Memory B cell (primary cell): ENCODE measurements at regions not wholly inside any gene's neighbourhood (a gene's known extent, or its start where the extent isn't known, plus 50 kb on each side); places are given as distances from the start of the nearest gene placed in this dataset.
"Not testable (repeated sequence)": the region's sequence is repeated elsewhere in the genome, so short reads cannot be mapped to it uniquely, and the experiment has no call there.

Source experiments
- ATAC-seq: fragments of 150-1000 bp; cut with Tn5 transposase; 2 replicates; pipeline ENCODE4 v1.10.0; 2021; ENCODE audit warnings: low read depth, mild to moderate bottlenecking, moderate library complexity
- DNase-seq, 2 donors: peaks; one replicate each; pipeline ENCODE4 v3.0.0; 2022; ENCODE audit warnings: low spot score in 2 of 2
- H3K27ac Mint-ChIP-seq: one replicate; pipeline ENCODE4 v1.8.0; 2022; ENCODE audit warnings: mild to moderate bottlenecking, moderate library complexity, mixed read lengths
- H3K27me3 Mint-ChIP-seq: one replicate; pipeline ENCODE4 v1.8.0; 2022; ENCODE audit warnings: mixed read lengths
- H3K36me3 Mint-ChIP-seq: one replicate; pipeline ENCODE4 v1.8.0; 2022; ENCODE audit warnings: mild to moderate bottlenecking, mixed read lengths
- H3K4me1 Mint-ChIP-seq: one replicate; pipeline ENCODE4 v1.8.0; 2022; ENCODE audit warnings: mixed read lengths
- H3K4me3 Mint-ChIP-seq: one replicate; pipeline ENCODE4 v1.8.0; 2022; ENCODE audit warnings: mild to moderate bottlenecking, moderate library complexity, mixed read lengths
- H3K9me3 Mint-ChIP-seq: one replicate; pipeline ENCODE4 v1.8.0; 2022; ENCODE audit warnings: mixed read lengths

DNA sequence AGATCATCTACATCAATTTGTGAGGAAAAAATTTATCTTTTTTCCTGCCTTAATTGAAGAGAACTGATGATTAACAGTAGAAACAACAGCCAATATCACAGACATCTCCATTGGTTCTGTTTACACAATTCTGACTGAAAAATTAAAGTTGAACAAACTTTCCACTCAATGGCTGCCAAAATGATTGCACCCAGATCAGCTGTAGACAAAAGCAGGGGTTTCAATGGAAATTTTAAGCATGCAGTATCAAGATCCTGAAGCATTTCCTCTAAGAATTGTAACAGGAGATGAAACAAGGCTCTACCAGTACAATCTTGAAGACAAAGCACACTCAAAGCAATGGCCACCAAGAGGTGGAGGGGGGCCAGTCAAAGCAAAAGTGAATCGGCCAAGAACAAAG is 231.6 kb upstream of the KRR1 start:
- ATAC-seq (no peak), DNase-seq (no peak)
- no peaks in the 10 kb centered on the region for H3K9me3 Mint-ChIP-seq
- no peaks in the 10 kb centered on the region for H3K36me3 Mint-ChIP-seq
- no peaks in the 10 kb centered on the region for H3K4me1 Mint-ChIP-seq
- peaks cover 10% of the 10 kb centered on the region for H3K27me3 Mint-ChIP-seq
- no peak overlapping the region for H3K27ac Mint-ChIP-seq
- H3K4me3 Mint-ChIP-seq: no peak overlapping the region

DNA sequence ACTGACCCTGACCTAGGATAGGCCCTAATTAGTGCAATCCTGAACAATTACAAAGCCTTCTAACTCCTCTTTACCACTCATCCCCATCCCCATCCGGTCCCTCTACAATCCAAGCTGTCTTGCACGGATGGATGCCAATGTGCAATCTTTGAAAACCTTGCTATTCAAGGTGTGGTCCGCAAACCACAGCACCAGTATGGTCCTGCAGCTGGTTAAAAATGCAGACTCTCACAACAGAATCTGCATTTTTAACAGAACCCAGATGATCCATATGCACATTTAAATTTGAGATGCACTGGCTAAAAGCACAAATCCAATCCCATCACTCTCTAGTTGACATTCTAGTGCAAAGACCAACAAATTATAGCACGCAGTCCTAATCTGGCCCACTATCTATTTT is 230.6 kb upstream of the KRR1 start:
- Mint-ChIP-seq H3K4me3 (no peak overlapping the region), H3K9me3 (no peaks in the 10 kb centered on the region), H3K27me3 (peaks cover 10% of the 10 kb centered on the region), H3K36me3 (no peaks in the 10 kb centered on the region), H3K27ac (no peak overlapping the region), H3K4me1 (no peaks in the 10 kb centered on the region)
- ATAC-seq (no peak), DNase-seq (no peak)

GRCh38 chr12:75739912-75740311 is 228.5 kb upstream of the KRR1 start:
- no peak for DNase-seq
- Mint-ChIP-seq H3K9me3 (no peaks in the 10 kb centered on the region), H3K4me3 (no peak overlapping the region), H3K4me1 (no peaks in the 10 kb centered on the region), H3K27ac (no peak overlapping the region), H3K27me3 (peaks cover 7% of the 10 kb centered on the region), H3K36me3 (no peaks in the 10 kb centered on the region)
- ATAC-seq: no peak

DNA sequence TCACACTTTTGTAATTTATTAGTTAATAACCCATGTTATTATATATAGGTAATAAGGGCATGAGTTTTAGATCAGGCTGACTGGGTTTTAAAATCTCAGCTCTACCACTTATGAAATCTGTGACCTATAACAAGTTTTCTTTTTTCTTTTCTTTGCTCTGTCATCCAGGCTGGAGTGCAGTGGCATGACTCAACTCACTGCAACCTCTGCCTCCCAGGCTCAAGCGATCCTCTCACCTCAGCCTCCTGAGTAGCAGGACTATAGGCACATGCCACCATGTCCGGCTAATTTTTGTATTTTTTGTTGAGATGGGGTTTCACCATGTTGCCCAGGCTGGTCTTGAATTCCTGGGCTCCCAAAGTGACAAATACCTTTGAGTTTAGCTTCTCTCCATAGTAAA is 227.7 kb upstream of the KRR1 start:
- H3K4me3 Mint-ChIP-seq, H3K36me3 Mint-ChIP-seq, H3K27me3 Mint-ChIP-seq, ATAC-seq, H3K9me3 Mint-ChIP-seq, H3K27ac Mint-ChIP-seq, H3K4me1 Mint-ChIP-seq, DNase-seq: not testable (repeated sequence)

GRCh38 chr12:75738486-75738885 is 227.1 kb upstream of the KRR1 start:
- no peak overlapping the region for H3K4me3 Mint-ChIP-seq
- no peaks in the 10 kb centered on the region for H3K9me3 Mint-ChIP-seq
- DNase-seq: no peak
- H3K27ac Mint-ChIP-seq: no peak overlapping the region
- H3K4me1 Mint-ChIP-seq: no peaks in the 10 kb centered on the region
- H3K36me3 Mint-ChIP-seq: no peaks in the 10 kb centered on the region
- H3K27me3 Mint-ChIP-seq: peaks cover 5% of the 10 kb centered on the region
- no peak for ATAC-seq

DNA sequence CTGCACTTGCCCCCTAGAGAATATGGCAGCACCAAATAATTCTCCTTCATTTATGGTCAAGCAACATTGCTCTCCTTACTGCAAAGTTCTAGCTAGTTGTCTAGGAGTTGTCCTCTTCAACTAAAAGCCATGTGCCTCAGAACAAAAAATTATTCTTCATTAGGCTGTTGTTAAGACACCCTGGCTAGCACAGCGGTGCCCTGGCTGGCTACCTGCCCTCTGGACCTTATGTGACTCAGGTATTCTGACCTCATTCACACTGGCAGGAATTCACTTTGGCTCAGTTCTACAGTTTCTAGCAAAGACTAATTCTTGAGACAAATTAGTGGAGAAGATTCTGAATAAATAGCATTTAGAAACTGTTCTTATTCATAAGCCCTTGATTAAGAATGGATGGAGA is 224.4 kb upstream of the KRR1 start:
- ATAC-seq: no peak
- H3K36me3 Mint-ChIP-seq: no peaks in the 10 kb centered on the region

DNA sequence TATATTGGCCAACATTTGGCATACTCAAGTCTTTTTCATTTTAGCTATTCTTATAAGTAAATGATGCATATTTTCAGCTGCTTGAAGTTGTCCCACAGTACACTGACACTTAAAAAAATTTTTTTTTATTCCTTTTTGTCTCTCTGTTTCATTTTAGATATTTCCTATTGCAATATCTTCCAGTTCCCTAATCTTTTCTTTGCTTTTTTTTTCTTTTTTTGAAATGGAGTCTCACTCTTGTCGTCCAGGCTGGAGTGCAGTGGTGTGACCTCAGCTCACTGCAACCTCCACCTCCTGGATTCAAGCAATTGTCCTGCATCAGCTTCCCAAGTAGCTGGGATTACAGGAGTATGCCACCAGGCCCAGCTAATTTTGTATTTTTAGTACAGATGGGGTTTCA is 217.4 kb upstream of the KRR1 start:
- Mint-ChIP-seq H3K4me1 (no peaks in the 10 kb centered on the region), H3K27me3 (no peaks in the 10 kb centered on the region), H3K27ac (no peak overlapping the region), H3K9me3 (no peaks in the 10 kb centered on the region), H3K36me3 (no peaks in the 10 kb centered on the region), H3K4me3 (no peak overlapping the region)
- no peak for ATAC-seq
- no peak for DNase-seq

More for the DNA sequence above, 224.4 kb upstream of the KRR1 start:
- Mint-ChIP-seq H3K4me3 (no peak overlapping the region), H3K27ac (no peak overlapping the region), H3K27me3 (no peaks in the 10 kb centered on the region), H3K4me1 (no peaks in the 10 kb centered on the region), H3K9me3 (no peaks in the 10 kb centered on the region)
- no peak for DNase-seq

GRCh38 chr12:75727577-75727976 is 216.2 kb upstream of the KRR1 start:
- Mint-ChIP-seq H3K27me3 (no peaks in the 10 kb centered on the region), H3K36me3 (no peaks in the 10 kb centered on the region), H3K4me1 (peaks cover 1% of the 10 kb centered on the region), H3K4me3 (no peak overlapping the region), H3K9me3 (no peaks in the 10 kb centered on the region), H3K27ac (no peak overlapping the region)
- ATAC-seq: no peak
- no peak for DNase-seq

DNA sequence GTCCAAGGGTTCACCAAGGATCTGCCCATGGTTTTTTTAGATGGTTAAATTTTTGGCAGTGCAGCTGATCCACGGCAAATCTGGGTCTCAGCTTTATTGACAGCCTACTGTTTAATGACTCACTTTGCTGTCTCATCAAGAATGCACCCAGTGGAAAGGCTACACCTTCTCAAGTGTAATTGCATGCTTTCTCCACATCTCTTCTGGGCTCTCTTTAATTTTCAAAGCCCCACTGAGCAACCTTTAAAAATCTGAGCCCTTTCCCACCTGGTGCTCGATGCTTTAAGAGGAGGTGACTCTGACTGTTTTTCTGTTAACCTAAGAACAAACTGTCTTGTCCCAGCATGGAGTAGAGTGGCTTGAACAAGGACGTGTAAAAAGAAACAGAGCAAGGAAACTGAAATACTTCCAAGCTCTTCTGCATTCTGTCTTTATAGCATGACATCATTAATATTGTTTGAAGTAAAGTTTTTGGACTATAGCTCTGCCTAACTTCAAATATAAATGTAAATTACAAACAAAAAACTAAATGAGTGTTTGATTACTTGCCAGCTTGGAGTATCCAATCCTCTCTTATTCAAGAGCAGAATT is 214.2 kb upstream of the KRR1 start:
- Mint-ChIP-seq H3K36me3 (no peaks in the 10 kb centered on the region), H3K9me3 (no peaks in the 10 kb centered on the region), H3K4me1 (peaks cover 4% of the 10 kb centered on the region), H3K4me3 (no peak overlapping the region), H3K27ac (no peak overlapping the region), H3K27me3 (no peaks in the 10 kb centered on the region)
- no peak for ATAC-seq
- no peak for DNase-seq

DNA sequence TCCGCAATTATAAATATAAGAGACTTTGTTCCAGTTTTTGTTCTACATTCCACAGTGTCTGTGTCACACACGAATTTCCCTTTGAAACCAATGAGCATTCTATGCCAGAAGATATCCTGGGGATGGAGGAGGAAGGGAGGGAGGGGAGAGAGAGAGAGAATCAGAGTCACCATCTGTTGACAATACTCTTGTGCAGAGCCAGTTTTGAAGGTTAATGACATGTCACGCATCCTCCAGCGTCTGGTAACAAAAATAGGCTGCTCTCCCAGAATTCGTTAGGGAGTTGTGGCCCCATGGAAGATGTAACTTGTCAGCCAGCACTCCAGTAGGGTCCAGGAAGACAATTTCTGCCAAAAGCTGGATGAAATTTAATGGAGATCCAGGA is 213.5 kb upstream of the KRR1 start:
- Mint-ChIP-seq H3K4me3 (no peak overlapping the region), H3K27ac (no peak overlapping the region), H3K4me1 (peaks cover 4% of the 10 kb centered on the region), H3K36me3 (no peaks in the 10 kb centered on the region), H3K9me3 (no peaks in the 10 kb centered on the region), H3K27me3 (peaks cover 3% of the 10 kb centered on the region)
- no peak for ATAC-seq
- no peak for DNase-seq

GRCh38 chr12:75724307-75724927 is 213.0 kb upstream of the KRR1 start:
- H3K4me3 Mint-ChIP-seq: no peak overlapping the region
- ATAC-seq: no peak
- H3K9me3 Mint-ChIP-seq: no peaks in the 10 kb centered on the region
- peaks cover 4% of the 10 kb centered on the region for H3K4me1 Mint-ChIP-seq
- H3K27me3 Mint-ChIP-seq: peaks cover 3% of the 10 kb centered on the region
- H3K36me3 Mint-ChIP-seq: no peaks in the 10 kb centered on the region
- H3K27ac Mint-ChIP-seq: no peak overlapping the region
- no peak for DNase-seq

DNA sequence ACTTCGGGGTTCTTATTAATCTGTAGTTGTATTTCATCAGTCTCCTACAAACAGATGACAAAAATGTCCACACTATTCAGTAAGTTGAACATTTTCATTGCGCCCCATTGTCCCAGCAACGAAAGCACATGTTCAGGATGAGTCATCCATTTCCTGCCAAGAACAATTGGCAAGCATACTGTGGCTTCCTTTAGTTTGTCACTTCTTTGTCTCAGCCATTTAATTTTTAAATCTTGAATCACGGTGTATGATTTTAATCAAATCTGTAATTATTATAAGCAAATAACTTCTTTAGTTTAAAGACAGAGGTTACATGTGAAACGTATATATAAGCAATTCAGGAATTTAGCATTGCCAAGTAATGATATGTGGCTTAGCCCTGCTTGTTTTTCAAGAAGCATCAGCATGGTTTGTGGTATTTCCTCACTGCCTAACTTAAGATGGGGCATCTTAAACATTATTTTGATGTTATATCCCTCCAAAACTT is 211.3 kb upstream of the KRR1 start:
- Mint-ChIP-seq H3K4me3 (no peak overlapping the region), H3K27ac (no peak overlapping the region), H3K4me1 (peaks cover 4% of the 10 kb centered on the region), H3K36me3 (no peaks in the 10 kb centered on the region), H3K9me3 (no peaks in the 10 kb centered on the region), H3K27me3 (peaks cover 3% of the 10 kb centered on the region)
- ATAC-seq: no peak
- no peak for DNase-seq

DNA sequence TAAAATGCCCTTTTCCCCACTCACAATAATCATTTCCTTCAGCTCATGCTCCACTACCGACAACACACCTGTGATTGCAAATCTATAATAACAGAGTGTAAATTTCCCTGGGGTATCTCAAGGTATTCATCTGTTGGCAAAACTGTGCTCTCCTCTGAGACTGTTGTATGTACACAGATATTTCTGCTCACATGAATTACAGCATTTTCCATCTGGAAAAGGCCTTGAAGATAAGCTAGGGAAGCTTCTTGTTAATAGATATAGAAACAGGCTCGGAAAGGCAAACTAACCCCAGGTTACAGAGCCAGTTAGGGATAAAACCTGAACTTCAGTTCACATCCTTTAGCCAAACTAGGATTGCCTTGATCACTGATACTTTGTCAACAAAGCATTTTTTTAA is 210.4 kb upstream of the KRR1 start:
- H3K27me3 Mint-ChIP-seq: peaks cover 3% of the 10 kb centered on the region
- no peaks in the 10 kb centered on the region for H3K36me3 Mint-ChIP-seq
- H3K4me1 Mint-ChIP-seq: peaks cover 4% of the 10 kb centered on the region
- H3K27ac Mint-ChIP-seq: no peak overlapping the region
- DNase-seq: no peak
- no peak overlapping the region for H3K4me3 Mint-ChIP-seq
- ATAC-seq: no peak
- H3K9me3 Mint-ChIP-seq: no peaks in the 10 kb centered on the region

DNA sequence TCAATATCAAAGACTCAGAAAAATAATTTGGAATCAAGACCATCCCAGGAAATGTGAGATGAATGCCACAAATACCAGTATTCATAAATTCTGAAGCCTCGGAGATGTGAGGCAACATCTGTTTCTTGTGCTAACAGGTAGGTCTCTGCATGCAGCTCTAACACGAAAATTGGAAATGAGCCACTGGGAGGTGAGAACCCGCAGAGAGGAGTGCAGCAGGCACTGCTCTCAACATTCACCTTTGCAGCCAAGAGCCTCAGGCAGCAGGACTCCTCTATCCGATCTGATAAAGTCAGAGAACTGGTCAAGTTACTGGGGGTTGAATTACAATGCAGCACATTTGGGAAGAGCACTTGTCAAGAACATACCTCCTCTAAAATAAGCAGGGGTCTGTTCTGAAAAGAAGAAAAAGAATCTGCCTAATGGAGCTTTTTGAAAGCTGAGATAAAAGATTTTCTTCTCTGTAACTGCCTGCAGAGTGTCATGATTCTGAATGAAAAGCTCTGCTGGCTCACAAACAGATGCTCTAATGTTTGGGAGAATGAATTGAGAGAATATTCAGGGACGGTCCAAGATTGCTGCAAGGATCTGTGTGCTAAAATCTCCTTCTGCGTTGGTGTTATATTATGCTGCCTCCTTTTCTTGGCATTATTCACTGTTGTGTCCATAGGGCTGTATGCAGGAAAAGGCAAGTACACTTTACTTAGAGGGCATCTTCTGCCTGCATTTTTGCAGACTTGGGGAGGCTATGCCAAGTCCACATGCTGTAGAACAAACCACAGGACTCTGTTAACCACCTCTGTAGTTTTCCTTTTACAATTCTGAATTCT is 209.6 kb upstream of the KRR1 start:
- Mint-ChIP-seq H3K27me3 (peaks cover 3% of the 10 kb centered on the region), H3K36me3 (no peaks in the 10 kb centered on the region)
- DNase-seq: no peak

More for the DNA sequence above, 209.6 kb upstream of the KRR1 start:
- no peak overlapping the region for H3K4me3 Mint-ChIP-seq
- no peaks in the 10 kb centered on the region for H3K9me3 Mint-ChIP-seq
- no peak for ATAC-seq
- H3K27ac Mint-ChIP-seq: no peak overlapping the region
- peaks cover 4% of the 10 kb centered on the region for H3K4me1 Mint-ChIP-seq
